ENCODE measurements at regions not wholly inside any gene's neighbourhood (a gene's known extent, or its start where the extent isn't known, plus 50 kb on each side); places are given as distances from the start of the nearest gene placed in this dataset.
A peak's percentile ranks its signal among the peaks of the same experiment; 100 is the strongest.
"Not testable (repeated sequence)": the region's sequence is repeated elsewhere in the genome, so short reads cannot be mapped to it uniquely, and the experiment has no call there.

DNA sequence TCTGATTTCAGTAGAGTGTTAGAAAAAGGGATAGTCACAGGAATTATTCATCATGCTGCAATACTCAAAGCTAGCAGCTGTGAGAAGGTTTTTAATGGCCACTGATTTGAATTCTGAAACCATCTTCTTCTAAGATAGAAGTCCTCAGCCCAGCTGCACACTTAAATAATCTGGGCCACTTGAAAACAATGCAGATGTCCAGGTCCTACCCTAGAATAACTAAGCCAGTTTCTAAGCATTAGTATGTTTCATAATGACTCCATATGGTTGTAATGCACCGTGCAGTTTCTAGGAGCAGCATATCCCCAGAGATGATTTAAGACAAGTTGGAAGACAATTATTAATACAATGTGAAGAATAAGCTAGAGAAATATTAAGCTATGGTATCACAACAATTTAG, 159.9 kb upstream of the FBXL17 start:
- no peak for TF ChIP-seq CTCF (IDR thresholded peaks at IDR 0.05; ENCODE audit: low read depth, low read length, missing control alignments)
- Histone ChIP-seq H3K4me3 (ENCODE audit: low read depth, low read length) (no peak overlapping the region), H3K27ac (no peak overlapping the region), H3K27me3 (replicated peaks) (no peaks in the 10 kb centered on the region), H3K36me3 (replicated peaks) (no peaks in the 10 kb centered on the region)
- in situ Hi-C loops (cut with HindIII; ENCODE audit: low pct_ligation_motif_present, low sequenced_read_pairs): no loop called here
- DNase-seq: no peak

- in situ Hi-C loops (cut with HindIII; ENCODE audit: low pct_ligation_motif_present, low sequenced_read_pairs): no loop called here
- H3K36me3 ChIP-seq (replicated peaks): no peaks in the 10 kb centered on the region
Measured at GRCh38 chr5:108536321-108536720, 154.4 kb upstream of the FBXL17 start.

DNA sequence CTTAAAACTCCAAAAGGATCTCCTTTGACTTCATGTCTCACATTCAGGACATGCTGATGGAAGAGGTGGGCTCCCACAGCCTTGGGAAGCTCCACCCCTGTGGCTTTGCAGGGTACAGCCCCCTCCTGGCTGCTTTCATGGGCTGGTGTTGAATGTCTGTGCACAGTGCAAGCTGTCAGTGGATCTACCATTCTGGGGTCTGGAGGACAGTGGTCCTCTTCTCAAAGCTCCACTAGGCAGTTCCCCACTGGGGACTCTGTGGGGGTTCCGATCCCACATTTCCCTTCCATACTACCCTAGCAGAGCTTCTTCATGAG, 150.2 kb upstream of the FBXL17 start:
- in situ Hi-C loops (cut with HindIII; ENCODE audit: low pct_ligation_motif_present, low sequenced_read_pairs); H3K27me3 ChIP-seq (replicated peaks); H3K36me3 ChIP-seq (replicated peaks); H3K4me3 ChIP-seq (ENCODE audit: low read depth, low read length); DNase-seq; H3K27ac ChIP-seq: not testable (repeated sequence)

More at GRCh38 chr5:108536321-108536720, 154.4 kb upstream of the FBXL17 start:
- H3K27ac ChIP-seq: no peak overlapping the region
- TF ChIP-seq CTCF (IDR thresholded peaks at IDR 0.05; ENCODE audit: low read depth, low read length, missing control alignments): no peak
- no peak for DNase-seq
- no peak overlapping the region for H3K4me3 ChIP-seq (ENCODE audit: low read depth, low read length)
- no peaks in the 10 kb centered on the region for H3K27me3 ChIP-seq (replicated peaks)

DNA sequence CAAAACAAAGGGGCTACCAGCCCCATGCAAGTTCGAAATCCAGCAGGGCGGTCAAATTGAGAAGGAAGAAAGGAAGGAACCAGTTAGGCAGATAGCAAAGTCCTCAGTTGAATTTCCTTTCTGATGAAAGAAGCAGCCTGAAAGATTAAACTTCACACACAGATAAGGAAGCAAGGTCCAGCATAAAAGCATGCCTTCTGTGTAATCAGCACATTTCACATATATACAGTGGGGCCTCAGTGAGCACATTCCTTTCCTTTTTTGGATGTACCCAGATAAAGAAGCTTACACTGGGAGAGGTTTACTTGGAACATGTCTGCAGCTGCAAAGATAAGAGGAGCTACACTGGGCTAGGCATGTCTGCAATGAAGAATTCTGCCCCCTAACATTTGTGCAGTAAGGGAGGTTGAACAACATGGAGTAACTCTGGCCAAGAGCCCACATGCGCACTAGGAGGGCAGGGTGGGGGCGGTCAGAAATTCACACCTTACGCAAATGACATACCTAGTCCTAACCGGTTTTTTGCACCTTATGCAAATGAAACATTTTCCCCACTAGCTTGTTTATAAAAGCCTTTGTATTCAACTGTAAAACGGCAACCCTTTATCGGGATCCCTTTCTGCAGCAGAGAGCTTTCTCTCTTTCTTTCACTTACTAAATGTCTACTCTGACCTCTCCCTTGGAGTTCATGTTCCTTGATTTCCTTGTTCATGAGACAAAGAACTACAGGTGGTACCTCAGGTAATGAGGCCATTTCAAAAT, 149.7 kb upstream of the FBXL17 start:
- Histone ChIP-seq H3K27ac (peak overlapping the region; percentile 50), H3K27me3 (replicated peaks) (no peaks in the 10 kb centered on the region), H3K4me3 (ENCODE audit: low read depth, low read length) (no peak overlapping the region), H3K36me3 (replicated peaks) (no peaks in the 10 kb centered on the region)
- peak; percentile 73 for DNase-seq
- TF ChIP-seq CTCF (IDR thresholded peaks at IDR 0.05; ENCODE audit: low read depth, low read length, missing control alignments): no peak
- in situ Hi-C loops (cut with HindIII; ENCODE audit: low pct_ligation_motif_present, low sequenced_read_pairs): no loop called here

GRCh38 chr5:108530706-108531105, 148.8 kb upstream of the FBXL17 start:
- Histone ChIP-seq H3K4me3 (ENCODE audit: low read depth, low read length) (no peak overlapping the region), H3K36me3 (replicated peaks) (no peaks in the 10 kb centered on the region), H3K27me3 (replicated peaks) (no peaks in the 10 kb centered on the region), H3K27ac (peak overlapping the region; percentile 50)
- DNase-seq: no peak
- TF ChIP-seq CTCF (IDR thresholded peaks at IDR 0.05; ENCODE audit: low read depth, low read length, missing control alignments): no peak
- in situ Hi-C loops (cut with HindIII; ENCODE audit: low pct_ligation_motif_present, low sequenced_read_pairs): no loop called here

DNA sequence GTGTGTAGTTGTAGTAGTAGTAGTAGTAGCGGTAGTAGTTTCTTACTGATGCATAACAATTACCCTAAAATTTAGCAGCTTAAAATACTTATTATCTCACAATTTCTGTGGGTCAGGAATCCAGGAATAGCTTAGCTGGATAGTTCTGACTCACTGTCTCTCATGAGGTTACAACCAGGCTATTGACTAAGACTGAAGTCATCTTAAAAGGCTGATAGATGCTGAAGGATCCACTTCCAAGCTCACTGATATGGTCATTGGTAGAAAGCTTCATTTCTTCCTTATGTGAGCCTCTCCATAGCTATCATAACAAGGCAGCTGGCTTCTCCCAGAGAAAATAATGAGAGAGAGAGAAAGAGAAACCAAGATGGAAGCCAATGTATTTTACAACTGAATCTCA, 147.5 kb upstream of the FBXL17 start:
- in situ Hi-C loops (cut with HindIII; ENCODE audit: low pct_ligation_motif_present, low sequenced_read_pairs): no loop called here
- no peak for TF ChIP-seq CTCF (IDR thresholded peaks at IDR 0.05; ENCODE audit: low read depth, low read length, missing control alignments)
- peak; percentile 69 for DNase-seq
- no peaks in the 10 kb centered on the region for H3K27me3 ChIP-seq (replicated peaks)
- no peaks in the 10 kb centered on the region for H3K36me3 ChIP-seq (replicated peaks)
- H3K4me3 ChIP-seq (ENCODE audit: low read depth, low read length): no peak overlapping the region
- H3K27ac ChIP-seq: no peak overlapping the region

All from brain microvascular endothelial cell (primary cell).